Right lobe of liver (tissue), 6 donors: ENCODE measurements at regions not wholly inside any gene's neighbourhood (a gene's known extent, or its start where the extent isn't known, plus 50 kb on each side); places are given as distances from the start of the nearest gene placed in this dataset.

Experiments
- ATAC-seq, 4 donors: fragments of 200-7000 bp; cut with Tn5 transposase; one replicate each; pipeline ENCODE4 v1.9.1; 2020; ENCODE audit warnings: mild to moderate bottlenecking in 4 of 4, moderate library complexity in 4 of 4
- DNase-seq, 3 donors: peaks; one replicate each; pipeline ENCODE4 v3.0.0-alpha.2; 2020
- H3K27ac ChIP-seq, 3 donors: fragments of 200-600 bp; one replicate each; pipeline ENCODE4 v1.8.0; 2022
- H3K27me3 ChIP-seq, 2 donors: fragments of 200-600 bp; one replicate each; pipeline ENCODE4 v1.8.0; 2022
- H3K36me3 ChIP-seq, 4 donors: fragments of 200-600 bp; sonication (generic) in 1 of 4; one replicate each; pipeline versions ENCODE4 v1.5.1 to v1.8.0; 2017 to 2022; ENCODE audit warnings: control low read depth in 1 of 4
- H3K4me1 ChIP-seq, 4 donors: fragments of 200-600 bp; sonication (generic) in 1 of 4; one replicate each; pipeline versions ENCODE4 v1.5.1 to v1.8.0; 2017 to 2022; ENCODE audit warnings: control low read depth in 1 of 4
- H3K4me3 ChIP-seq, 3 donors: fragments of 200-600 bp; one replicate each; pipeline ENCODE4 v1.8.0; 2022
- H3K9me3 ChIP-seq, 4 donors: fragments of 200-600 bp; sonication (generic) in 1 of 4; one replicate each; pipeline versions ENCODE4 v1.5.1 to v1.8.0; 2017 to 2022; ENCODE audit warnings: control low read depth in 1 of 4
- CTCF ChIP-seq, 4 donors: fragments of 200-600 bp in 3 of 4; fragments of 450-650 bp in 1 of 4; IDR thresholded peaks; one replicate each; pipeline versions ENCODE4 v1.5.1 to v1.8.0; 2016 to 2022; ENCODE audit warnings: antibody characterized with exemption in 4 of 4, mild to moderate bottlenecking in 2 of 4
- POLR2A ChIP-seq: fragments of 450-650 bp; IDR thresholded peaks from one replicate; pipeline ENCODE4 v1.6.1; 2017; ENCODE audit warnings: antibody characterized with exemption, mild to moderate bottlenecking
- WGBS: methylation state at CpG from one replicate; pipeline ENCODE4 v1.1.6; 2018; ENCODE audit warnings: low coverage, low lambda C conversion rate; ENCODE audit not compliant: insufficient coverage; ENCODE audit errors: missing lambda C conversion rate; 5-methylcytosine and 5-hydroxymethylcytosine counted together
- intact Hi-C, 2 donors: fragments of 100-400 bp; cut with DNase I; formaldehyde crosslinking; loops; one replicate each; pipeline versions ENCODE4 v1.11.2 to v1.14.1; 2022
- donor health status: DM: no; HTN: yes; CAD: no.
- donor health status: DM: no; HTN: no; CAD: no.
- donor health status: DM: no; HTN: no; CAD: no.
- donor health status: DM: no; HTN: yes; CAD: no.
- donor health status: DM: no; HTN: yes; CAD: no.

- TF ChIP-seq POLR2A (no peak), CTCF (IDR thresholded peaks at IDR 0.05) (no peak)
- Histone ChIP-seq H3K27me3 (no peaks in the 10 kb centered on the region), H3K9me3 (no peaks in the 10 kb centered on the region), H3K4me1 (peaks cover 0 to 3% (median 0%) of the 10 kb centered on the region in 4 donors), H3K27ac (no peak overlapping the region), H3K4me3 (no peak overlapping the region), H3K36me3 (no peaks in the 10 kb centered on the region)
- DNase-seq (no peak), ATAC-seq (no peak)
- intact Hi-C loops, result no loop called here
- 30% methylated on average over 4 of the region's 4 CpGs for WGBS
Measured at GRCh38 chr4:17157304-17157703, 258.9 kb upstream of the LDB2 start.

DNA sequence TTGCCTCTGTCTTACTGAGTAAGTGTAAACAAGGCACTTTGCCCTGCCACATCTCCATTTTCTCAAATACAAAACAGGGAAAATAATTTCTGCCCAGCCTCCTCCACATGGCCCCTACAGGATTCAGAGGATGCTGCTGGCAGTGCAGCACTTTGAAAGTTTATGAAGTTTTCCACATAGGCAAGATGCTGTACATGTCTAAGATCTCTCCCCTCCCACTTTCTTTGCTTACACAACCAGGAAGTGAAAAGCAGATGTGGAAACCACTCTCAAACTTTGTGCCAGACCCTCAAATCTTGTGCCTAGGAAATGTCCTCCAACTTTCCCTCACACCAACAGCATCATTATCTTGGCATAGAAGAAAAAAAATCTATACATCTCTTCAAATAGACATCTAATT, 257.0 kb upstream of the LDB2 start:
- ATAC-seq (no peak), DNase-seq (no peak)
- intact Hi-C loops, result no loop called here
- TF ChIP-seq POLR2A (no peak), CTCF (IDR thresholded peaks at IDR 0.05) (no peak)
- no peak overlapping the region for H3K4me3 ChIP-seq
- H3K4me1 ChIP-seq, result peaks cover 0 to 3% (median 0%) of the 10 kb centered on the region in 4 donors
- H3K27ac ChIP-seq, result no peak overlapping the region
- no peaks in the 10 kb centered on the region for H3K27me3 ChIP-seq
- H3K9me3 ChIP-seq, result no peaks in the 10 kb centered on the region
- H3K36me3 ChIP-seq, result no peaks in the 10 kb centered on the region

- Histone ChIP-seq H3K9me3 (no peaks in the 10 kb centered on the region), H3K27ac (no peak overlapping the region), H3K4me3 (no peak overlapping the region), H3K27me3 (no peaks in the 10 kb centered on the region), H3K36me3 (no peaks in the 10 kb centered on the region), H3K4me1 (no peaks in the 10 kb centered on the region)
- intact Hi-C loops, result no loop called here
- TF ChIP-seq CTCF (IDR thresholded peaks at IDR 0.05) (no peak), POLR2A (no peak)
- ATAC-seq (no peak), DNase-seq (no peak)
- 71% methylated on average over 6 of the region's 6 CpGs for WGBS
Measured at GRCh38 chr4:17153572-17153971, 255.1 kb upstream of the LDB2 start.

GRCh38 chr4:17152941-17153540, 254.6 kb upstream of the LDB2 start:
- DNase-seq, result no peak
- WGBS, result 55% methylated on average over 6 of the region's 6 CpGs
- Histone ChIP-seq H3K36me3 (no peaks in the 10 kb centered on the region), H3K27ac (no peak overlapping the region), H3K9me3 (no peaks in the 10 kb centered on the region), H3K27me3 (no peaks in the 10 kb centered on the region), H3K4me3 (no peak overlapping the region), H3K4me1 (no peaks in the 10 kb centered on the region)
- intact Hi-C loops, result no loop called here
- no peak for TF ChIP-seq POLR2A
- TF ChIP-seq CTCF (IDR thresholded peaks at IDR 0.05), result no peak
- no peak for ATAC-seq

- Histone ChIP-seq H3K27me3 (no peaks in the 10 kb centered on the region), H3K9me3 (no peaks in the 10 kb centered on the region), H3K36me3 (no peaks in the 10 kb centered on the region), H3K4me3 (no peak overlapping the region), H3K4me1 (no peaks in the 10 kb centered on the region), H3K27ac (no peak overlapping the region)
- no peak for ATAC-seq
- intact Hi-C loops, result no loop called here
- TF ChIP-seq POLR2A (no peak), CTCF (IDR thresholded peaks at IDR 0.05) (no peak)
- DNase-seq, result no peak
Measured at GRCh38 chr4:17142232-17142711, 243.8 kb upstream of the LDB2 start.
